HepG2 (cell line): ENCODE measurements at regions not wholly inside any gene's neighbourhood (a gene's known extent, or its start where the extent isn't known, plus 50 kb on each side); places are given as distances from the start of the nearest gene placed in this dataset.
A peak's percentile ranks its signal among the peaks of the same experiment; 100 is the strongest.

ENCODE experiments used
- EP300 ChIP-seq, 3 experiments: sonication (generic) in 1 of 3; formaldehyde crosslinking in 1 of 3; IDR thresholded peaks; 2 replicates each; pipeline versions ENCODE4 v1.5.1 to v1.6.1; 2011 to 2020; ENCODE audit warnings: low read depth in 2 of 3, low read length in 2 of 3, borderline replicate concordance in 1 of 3, improper control_type of control experiment in 1 of 3, mild to moderate bottlenecking in 1 of 3, missing genetic modification reagents in 1 of 3, moderate library complexity in 1 of 3
- GABPB1 ChIP-seq: IDR thresholded peaks from 2 replicates; pipeline ENCODE4 v1.6.1; 2016; ENCODE audit warnings: mild to moderate bottlenecking, missing genetic modification reagents, moderate library complexity, missing compliant biosample characterization
- JUND ChIP-seq: sonication (generic); formaldehyde crosslinking; IDR thresholded peaks from 2 replicates; pipeline ENCODE4 v1.8.0; 2022; ENCODE audit warnings: mild to moderate bottlenecking, missing genetic modification reagents
- MED8 ChIP-seq: sonication (generic); formaldehyde crosslinking; IDR thresholded peaks from 2 replicates; pipeline ENCODE4 v1.8.1; 2023; ENCODE audit warnings: mild to moderate bottlenecking, missing genetic modification reagents; ENCODE audit not compliant: insufficient replicate concordance
- PRDM15 ChIP-seq: sonication (generic); formaldehyde crosslinking; IDR thresholded peaks from 2 replicates; pipeline ENCODE4 v1.4.0; 2020; ENCODE audit warnings: missing genetic modification reagents
- SMYD3 ChIP-seq: sonication (generic); formaldehyde crosslinking; IDR thresholded peaks from 2 replicates; pipeline ENCODE4 v1.8.1; 2023; ENCODE audit warnings: mild to moderate bottlenecking, missing genetic modification reagents
- SNAI1 ChIP-seq: sonication (generic); formaldehyde crosslinking; IDR thresholded peaks from 2 replicates; pipeline ENCODE4 v1.5.0; 2020; ENCODE audit warnings: mild to moderate bottlenecking, missing genetic modification reagents, borderline replicate concordance
- SNAPC2 ChIP-seq: sonication (generic); formaldehyde crosslinking; IDR thresholded peaks from 2 replicates; pipeline ENCODE4 v1.8.1; 2022; ENCODE audit warnings: mild to moderate bottlenecking, missing genetic modification reagents
- ZBED4 ChIP-seq: sonication (generic); formaldehyde crosslinking; IDR thresholded peaks from 2 replicates; pipeline ENCODE4 v1.4.0; 2020; ENCODE audit warnings: missing genetic modification reagents, borderline replicate concordance
- ZBTB26 ChIP-seq: IDR thresholded peaks from 2 replicates; pipeline ENCODE4 v1.6.1; 2016; ENCODE audit warnings: missing compliant biosample characterization, missing genetic modification reagents, borderline replicate concordance
- ZNF335 ChIP-seq: sonication (generic); formaldehyde crosslinking; IDR thresholded peaks from 2 replicates; pipeline ENCODE4 v1.4.0; 2020; ENCODE audit warnings: missing genetic modification reagents
- ZNF414 ChIP-seq: sonication (generic); formaldehyde crosslinking; IDR thresholded peaks from 2 replicates; pipeline ENCODE4 v1.5.0; 2020; ENCODE audit warnings: missing genetic modification reagents
- ZNF556 ChIP-seq: sonication (generic); formaldehyde crosslinking; IDR thresholded peaks from 2 replicates; pipeline ENCODE4 v1.4.0; 2020; ENCODE audit warnings: mild to moderate bottlenecking, missing genetic modification reagents, borderline replicate concordance
- ZNF609 ChIP-seq: sonication (generic); formaldehyde crosslinking; IDR thresholded peaks from 2 replicates; pipeline ENCODE4 v1.4.0; 2020; ENCODE audit warnings: mild to moderate bottlenecking, missing genetic modification reagents, borderline replicate concordance

- TF ChIP-seq ZNF609 (CRISPR knock-in tag) (peak; percentile 41; the same call in 1 of the 2 replicates), ZBED4 (no peak), GABPB1 (CRISPR knock-in tag) (peak; percentile 34; the same call in 1 of the 2 replicates), ZNF556 (no peak), MED8 (no peak), SNAPC2 (CRISPR knock-in tag) (0 out of 2 replicates have a peak, but pooled peaks have one; percentile 50), SNAI1 (CRISPR knock-in tag) (no peak), EP300 (IDR thresholded peaks at IDR 0.05; ENCODE audit: low read depth in 2 of 2, low read length in 2 of 2) (peak; percentile 65 to 88; a peak in 3 of 4 replicates), EP300 (CRISPR knock-in tag; IDR thresholded peaks at IDR 0.05; ENCODE audit: borderline replicate concordance) (no peak; the same call in 1 of the 2 replicates), ZNF414 (no peak), JUND (CRISPR knock-in tag) (no peak), ZBTB26 (CRISPR knock-in tag) (no peak), PRDM15 (CRISPR knock-in tag) (no peak), ZNF335 (no peak), SMYD3 (CRISPR knock-in tag) (0 out of 2 replicates have a peak, but pooled peaks have one; percentile 26)
These were observed 225.6 kb upstream of the FGGY start (continued) for GRCh38 chr1:59071289-59071688.
